Suprapubic skin (tissue), 4 donors: ENCODE measurements at regions not wholly inside any gene's neighbourhood (a gene's known extent, or its start where the extent isn't known, plus 50 kb on each side); places are given as distances from the start of the nearest gene placed in this dataset.

Experiments
- EP300 ChIP-seq: sonication (generic); formaldehyde crosslinking; IDR thresholded peaks from one replicate; pipeline ENCODE4 v1.6.1; 2017; ENCODE audit warnings: antibody characterized with exemption
- POLR2A ChIP-seq, 2 donors: fragments of 450-650 bp; IDR thresholded peaks; one replicate each; pipeline ENCODE4 v1.6.1; 2017; ENCODE audit warnings: antibody characterized with exemption in 2 of 2, mild to moderate bottlenecking in 2 of 2, moderate library complexity in 2 of 2
- POLR2AphosphoS5 ChIP-seq, 3 donors: sonication (generic); formaldehyde crosslinking; IDR thresholded peaks; one replicate each; pipeline ENCODE4 v1.6.1; 2017; ENCODE audit warnings: antibody characterized with exemption in 3 of 3
- TF ChIP-seq, protein P1 (sequence below), 2 donors: fragments of 200-600 bp in 1 of 2; fragments of 450-650 bp in 1 of 2; sonication (generic) in 1 of 2; IDR thresholded peaks; one replicate each; pipeline ENCODE4 v1.5.1; 2016 to 2019; ENCODE audit warnings: antibody characterized with exemption in 2 of 2, mild to moderate bottlenecking in 1 of 2, moderate library complexity in 1 of 2

DNA sequence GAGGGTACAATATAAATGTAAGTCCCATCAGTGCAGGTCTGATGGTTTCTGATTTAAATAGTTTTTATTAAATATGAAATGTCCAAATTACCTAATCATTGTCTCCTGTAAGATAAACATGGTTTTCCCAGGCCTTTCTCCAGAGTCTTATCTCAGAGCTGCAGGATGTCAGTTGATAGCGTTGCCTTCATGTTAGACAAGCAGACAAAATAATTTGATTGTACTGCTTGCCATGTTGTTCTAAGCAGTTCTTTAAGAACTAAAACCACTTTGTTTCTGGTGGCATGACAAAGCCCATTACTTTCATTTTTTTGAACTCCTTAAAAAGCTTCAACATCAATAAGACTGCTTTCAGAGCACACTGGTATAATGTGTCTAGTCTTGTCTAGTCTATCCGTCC is 1073.5 kb downstream of the MAT2B start:
- TF ChIP-seq, protein P1, sequence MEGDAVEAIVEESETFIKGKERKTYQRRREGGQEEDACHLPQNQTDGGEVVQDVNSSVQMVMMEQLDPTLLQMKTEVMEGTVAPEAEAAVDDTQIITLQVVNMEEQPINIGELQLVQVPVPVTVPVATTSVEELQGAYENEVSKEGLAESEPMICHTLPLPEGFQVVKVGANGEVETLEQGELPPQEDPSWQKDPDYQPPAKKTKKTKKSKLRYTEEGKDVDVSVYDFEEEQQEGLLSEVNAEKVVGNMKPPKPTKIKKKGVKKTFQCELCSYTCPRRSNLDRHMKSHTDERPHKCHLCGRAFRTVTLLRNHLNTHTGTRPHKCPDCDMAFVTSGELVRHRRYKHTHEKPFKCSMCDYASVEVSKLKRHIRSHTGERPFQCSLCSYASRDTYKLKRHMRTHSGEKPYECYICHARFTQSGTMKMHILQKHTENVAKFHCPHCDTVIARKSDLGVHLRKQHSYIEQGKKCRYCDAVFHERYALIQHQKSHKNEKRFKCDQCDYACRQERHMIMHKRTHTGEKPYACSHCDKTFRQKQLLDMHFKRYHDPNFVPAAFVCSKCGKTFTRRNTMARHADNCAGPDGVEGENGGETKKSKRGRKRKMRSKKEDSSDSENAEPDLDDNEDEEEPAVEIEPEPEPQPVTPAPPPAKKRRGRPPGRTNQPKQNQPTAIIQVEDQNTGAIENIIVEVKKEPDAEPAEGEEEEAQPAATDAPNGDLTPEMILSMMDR (IDR thresholded peaks at IDR 0.05): no peak
- no peak for TF ChIP-seq POLR2A (IDR thresholded peaks at IDR 0.05)
- TF ChIP-seq EP300: no peak
- TF ChIP-seq POLR2AphosphoS5 (IDR thresholded peaks at IDR 0.05): no peak
